CD4-positive, alpha-beta T cell treated with Interleukin-6 for 4 hours (primary cell): ENCODE measurements at regions not wholly inside any gene's neighbourhood (a gene's known extent, or its start where the extent isn't known, plus 50 kb on each side); places are given as distances from the start of the nearest gene placed in this dataset.

Experiments used
- DNase-seq: peaks from one replicate; pipeline ENCODE4 v3.0.0-alpha.2; 2020; ENCODE audit warnings: mixed read lengths

GRCh38 chr2:120940726-120941256 is 205.1 kb downstream of the GLI2 start:
- DNase-seq = no peak

GRCh38 chr2:120941571-120942120 is 206.0 kb downstream of the GLI2 start:
- no peak for DNase-seq

- no peak for DNase-seq
These were observed 207.0 kb downstream of the GLI2 start for GRCh38 chr2:120942658-120943057.

- DNase-seq = no peak
These were observed 207.9 kb downstream of the GLI2 start for GRCh38 chr2:120943403-120944034.

- DNase-seq = no peak
These were observed 208.9 kb downstream of the GLI2 start for GRCh38 chr2:120944575-120944974.

GRCh38 chr2:120945091-120945490 is 209.4 kb downstream of the GLI2 start:
- no peak for DNase-seq

- DNase-seq = no peak
These were observed 210.3 kb downstream of the GLI2 start for GRCh38 chr2:120945832-120946499.

- no peak for DNase-seq
These were observed 211.7 kb downstream of the GLI2 start for GRCh38 chr2:120947327-120947726.

- no peak for DNase-seq
These were observed 212.5 kb downstream of the GLI2 start for GRCh38 chr2:120947982-120948661.

GRCh38 chr2:120948662-120949011 is 213.0 kb downstream of the GLI2 start:
- no peak for DNase-seq

- no peak for DNase-seq
These were observed 213.6 kb downstream of the GLI2 start for GRCh38 chr2:120949027-120949956.

GRCh38 chr2:120949957-120950590 is 214.4 kb downstream of the GLI2 start:
- DNase-seq = no peak

- no peak for DNase-seq
These were observed 216.0 kb downstream of the GLI2 start for GRCh38 chr2:120951693-120952092.

GRCh38 chr2:120952318-120952717 is 216.7 kb downstream of the GLI2 start:
- no peak for DNase-seq

- no peak for DNase-seq
These were observed 217.5 kb downstream of the GLI2 start for GRCh38 chr2:120953066-120953756.

- no peak for DNase-seq
These were observed 218.3 kb downstream of the GLI2 start for GRCh38 chr2:120953843-120954584.

GRCh38 chr2:120954939-120955338 is 219.3 kb downstream of the GLI2 start:
- no peak for DNase-seq

- no peak for DNase-seq
These were observed 219.8 kb downstream of the GLI2 start for GRCh38 chr2:120955427-120955826.

- no peak for DNase-seq
These were observed 221.0 kb downstream of the GLI2 start for GRCh38 chr2:120956486-120957156.

- no peak for DNase-seq
These were observed 222.2 kb downstream of the GLI2 start for GRCh38 chr2:120957905-120958304.
